Endothelial cell of umbilical vein (primary cell): ENCODE measurements at regions not wholly inside any gene's neighbourhood (a gene's known extent, or its start where the extent isn't known, plus 50 kb on each side); places are given as distances from the start of the nearest gene placed in this dataset.

Experiments used
- BruUV-seq: library from RNA; stranded (reverse); fragments of 400-500 nt; replicated peaks from 2 replicates; lab custom pipeline; 2021; lab: Mats Ljungman, UMichigan
- CTCF ChIA-PET: fragments of 300-600, 350-600 bp; sonication (Branson Sonifier 250); formaldehyde crosslinking; loops from one replicate; lab custom pipeline; 2021; ENCODE audit warnings: antibody characterized with exemption, inconsistent platforms; lab: Charles Lee
- POLR2A ChIA-PET: fragments of 300-600, 350-600 bp; sonication (Branson Sonifier 250); formaldehyde crosslinking; loops from one replicate; lab custom pipeline; 2021; ENCODE audit warnings: antibody characterized with exemption, inconsistent platforms; lab: Charles Lee
- DNase-seq: peaks from one replicate; pipeline ENCODE4 v3.0.0-alpha.2; 2011; ENCODE audit warnings: low read depth, low spot score
- FAIRE-seq: peaks from 2 replicates; lab custom pipeline; 2011; peaks lifted over from hg19 to GRCh38; lab: Jason Lieb, UNC
- H2AFZ ChIP-seq: 2 replicates; pipeline ENCODE4 v1.6.0; 2012; ENCODE audit warnings: low read depth, low read length, control low read depth, inconsistent platforms
- H3K27ac ChIP-seq: 2 replicates; pipeline ENCODE4 v1.5.1; 2011; ENCODE audit warnings: low read depth, mild to moderate bottlenecking, control low read depth, low read length, moderate library complexity; ENCODE audit not compliant: insufficient read depth
- H3K27me3 ChIP-seq, 2 experiments: 2 replicates each; pipeline versions ENCODE4 v1.6.0 to v1.6.1; 2011; ENCODE audit warnings: low read length in 2 of 2, mixed read lengths in 1 of 2; ENCODE audit not compliant: control insufficient read depth in 2 of 2, insufficient read depth in 2 of 2
- H3K36me3 ChIP-seq, 2 experiments: 2 replicates in 1 of 2; 3 replicates in 1 of 2; pipeline ENCODE4 v1.5.1; 2011; ENCODE audit warnings: low read length in 2 of 2, mild to moderate bottlenecking in 1 of 2, moderate library complexity in 1 of 2; ENCODE audit not compliant: control insufficient read depth in 2 of 2, insufficient read depth in 2 of 2; ENCODE audit errors: extremely low read depth in 1 of 2
- H3K4me1 ChIP-seq: 3 replicates; pipeline ENCODE4 v1.5.1; 2011; ENCODE audit warnings: mild to moderate bottlenecking, low read length; ENCODE audit not compliant: control insufficient read depth, insufficient read depth; ENCODE audit errors: extremely low read depth
- H3K4me2 ChIP-seq: 2 replicates; pipeline ENCODE4 v1.6.1; 2011; ENCODE audit warnings: low read length, control low read depth, mixed read lengths; ENCODE audit not compliant: insufficient read depth
- H3K4me3 ChIP-seq, 3 experiments: fragments of 200-600 bp in 1 of 3; sonication (generic), shearing (Covaris generic) in 1 of 3; replicated peaks in 1 of 3; 2 replicates each; pipeline ENCODE4 v1.5.1; 2011 to 2016; ENCODE audit warnings: control low read depth in 3 of 3, low read length in 3 of 3, mild to moderate bottlenecking in 2 of 3, inconsistent platforms in 1 of 3, low read depth in 1 of 3, moderate library complexity in 1 of 3; ENCODE audit not compliant: insufficient read depth in 1 of 3
- H3K79me2 ChIP-seq: 2 replicates; pipeline ENCODE4 v1.6.0; 2012; ENCODE audit warnings: low read length, inconsistent platforms; ENCODE audit not compliant: control insufficient read depth, insufficient read depth
- H3K9ac ChIP-seq: replicated peaks from 2 replicates; pipeline ENCODE3; 2011; ENCODE audit warnings: low read length, control low read depth; ENCODE audit not compliant: insufficient read depth; ENCODE audit errors: extremely low read depth
- H3K9me1 ChIP-seq: replicated peaks from 3 replicates; pipeline ENCODE4 v1.6.0; 2011; ENCODE audit warnings: mild to moderate bottlenecking, low read length; ENCODE audit not compliant: control insufficient read depth, insufficient read depth; ENCODE audit errors: extremely low read depth
- H3K9me3 ChIP-seq: replicated peaks from 2 replicates; pipeline ENCODE4 v1.5.1; 2012; ENCODE audit warnings: low read length, inconsistent platforms; ENCODE audit not compliant: control insufficient read depth, insufficient read depth
- H4K20me1 ChIP-seq: replicated peaks from 2 replicates; pipeline ENCODE3; 2011; ENCODE audit warnings: mild to moderate bottlenecking, low read length; ENCODE audit not compliant: control insufficient read depth, insufficient read depth; ENCODE audit errors: extremely low read depth
- CTCF ChIP-seq, 2 donors: IDR thresholded peaks; 1 replicate in 1 of 2; 2 replicates in 1 of 2; pipeline ENCODE4 v1.5.1; 2011; ENCODE audit warnings: low read length in 2 of 2, mild to moderate bottlenecking in 2 of 2, moderate library complexity in 2 of 2, control low read depth in 1 of 2, inconsistent platforms in 1 of 2, low read depth in 1 of 2; ENCODE audit not compliant: insufficient read depth in 1 of 2; ENCODE audit errors: extremely low read depth in 1 of 2
- EZH2 ChIP-seq: IDR thresholded peaks from 2 replicates; pipeline ENCODE4 v1.6.1; 2012; ENCODE audit warnings: borderline replicate concordance, low read depth, mild to moderate bottlenecking, moderate library complexity, low read length, inconsistent platforms; ENCODE audit not compliant: severe bottlenecking
- FOS ChIP-seq: IDR thresholded peaks from 2 replicates; pipeline ENCODE4 v1.6.1; 2011; ENCODE audit warnings: mild to moderate bottlenecking, low read length, moderate library complexity, borderline replicate concordance; ENCODE audit not compliant: insufficient read depth
- GATA2 ChIP-seq: IDR thresholded peaks from 2 replicates; pipeline ENCODE4 v1.7.0; 2011; ENCODE audit warnings: low read depth, mild to moderate bottlenecking, moderate library complexity, mixed read lengths, low read length; ENCODE audit not compliant: insufficient read length, insufficient read depth
- JUN ChIP-seq: IDR thresholded peaks from 2 replicates; pipeline ENCODE4 v1.6.1; 2011; ENCODE audit warnings: borderline replicate concordance, low read depth; ENCODE audit not compliant: insufficient read length, insufficient read depth
- MAX ChIP-seq: IDR thresholded peaks from 2 replicates; pipeline ENCODE4 v1.6.1; 2011; ENCODE audit not compliant: insufficient read depth, insufficient read length
- MYC ChIP-seq: IDR thresholded peaks from one replicate; pipeline ENCODE4 v1.6.1; 2011; ENCODE audit warnings: mild to moderate bottlenecking, low read depth, low read length
- POLR2A ChIP-seq: IDR thresholded peaks from 2 replicates; pipeline ENCODE4 v1.6.1; 2012; ENCODE audit warnings: low read depth, mild to moderate bottlenecking, control low read depth, low read length
- POLR2AphosphoS5 ChIP-seq: IDR thresholded peaks from 2 replicates; pipeline ENCODE4 v1.6.1; 2012; ENCODE audit warnings: low read depth, mild to moderate bottlenecking, control low read depth, low read length, moderate library complexity; ENCODE audit not compliant: insufficient read depth
- dilution Hi-C: fragments of 300-500 bp; cut with MboI; formaldehyde crosslinking; loops from one replicate; pipeline ENCODE4 v1.15.0; 2019; ENCODE audit warnings: low sequenced_read_pairs; ENCODE audit not compliant: extremely low pct_ligation_motif_present
- intact Hi-C: fragments of 100-400 bp; cut with micrococcal nuclease; formaldehyde crosslinking; loops from one replicate; pipeline ENCODE4 v1.10.0; 2022

DNA sequence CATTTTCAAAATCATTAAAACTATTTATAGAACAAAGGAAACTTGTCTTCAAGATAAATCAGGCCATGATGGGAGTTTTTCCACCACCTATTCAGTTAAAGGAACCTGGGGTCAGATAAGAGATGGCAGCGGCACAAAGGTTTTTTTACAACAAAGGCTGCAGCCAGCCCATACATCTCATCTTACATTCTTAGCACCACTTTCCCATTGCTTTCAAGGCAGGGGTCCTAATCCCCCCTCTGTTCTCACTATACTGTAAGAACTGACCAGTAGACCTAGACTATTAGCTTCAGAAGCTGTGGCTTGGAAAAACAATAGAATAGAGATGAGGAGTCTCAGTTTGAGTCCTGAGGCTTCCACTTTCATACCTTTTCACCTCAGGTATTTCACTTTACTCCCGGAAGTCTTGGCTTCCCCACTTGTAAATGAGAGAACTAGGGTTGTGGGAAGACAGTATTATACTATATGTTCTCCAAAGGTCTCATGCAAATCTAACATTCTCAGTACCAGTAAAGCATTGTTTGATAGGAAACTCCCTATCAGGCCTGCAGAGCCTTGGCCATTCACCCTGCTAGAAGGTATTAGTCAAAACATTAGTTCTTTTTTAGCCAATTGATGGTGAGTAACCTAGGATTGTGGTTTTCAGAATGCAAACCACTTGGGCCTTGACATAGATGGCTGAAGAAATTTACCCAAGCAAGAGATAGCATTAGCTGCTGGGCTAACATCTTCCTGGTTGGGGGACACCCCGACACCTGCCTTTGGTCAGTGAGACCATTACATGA is 182.9 kb upstream of the PBDC1 start:
- Histone ChIP-seq H3K9me1 (no peaks in the 10 kb centered on the region), H3K27me3 (no peaks in the 10 kb centered on the region), H3K9ac (no peak overlapping the region), H3K4me1 (no peaks in the 10 kb centered on the region), H3K79me2 (no peaks in the 10 kb centered on the region), H3K36me3 (no peaks in the 10 kb centered on the region), H2AFZ (no peak overlapping the region), H3K27ac (no peak overlapping the region), H3K4me3 (no peak overlapping the region), H3K9me3 (no peaks in the 10 kb centered on the region), H4K20me1 (no peaks in the 10 kb centered on the region), H3K4me2 (no peak overlapping the region)
- no TSS peak for BruUV-seq
- dilution Hi-C loops, result no loop called here
- ChIA-PET CTCF (interaction anchor here (0.6 kb wide), 1 partner anchor 547 kb away, joined by 3 read pairs; no protein-coding TSS in a partner anchor), POLR2A (no interaction called here)
- TF ChIP-seq GATA2 (no peak), POLR2AphosphoS5 (no peak), MYC (no peak), EZH2 (no peak), JUN (no peak), CTCF (IDR thresholded peaks at IDR 0.05; ENCODE audit: extremely low read depth in 1 of 2, insufficient read depth in 1 of 2, low read depth in 1 of 2, low read length in 2 of 2) (no peak), MAX (no peak), POLR2A (no peak), FOS (no peak)
- intact Hi-C loops, result no loop called here
- DNase-seq, result no peak
- FAIRE-seq, result no peak
